Liver (tissue), 2 donors: ENCODE measurements at regions not wholly inside any gene's neighbourhood (a gene's known extent, or its start where the extent isn't known, plus 50 kb on each side); places are given as distances from the start of the nearest gene placed in this dataset.

Experiments
- RAD21 ChIP-seq, 2 donors: IDR thresholded peaks; 2 replicates each; pipeline ENCODE4 v1.6.1; 2016; ENCODE audit warnings: antibody characterized with exemption in 2 of 2, mild to moderate bottlenecking in 2 of 2
- REST ChIP-seq: IDR thresholded peaks from 2 replicates; pipeline ENCODE4 v1.6.1; 2016; ENCODE audit warnings: antibody characterized with exemption, mild to moderate bottlenecking
- donor health status: healthy.

GRCh38 chr22:49179175-49179574, 648.5 kb downstream of the BRD1 start:
- TF ChIP-seq RAD21 (IDR thresholded peaks at IDR 0.05) (no peak), REST (no peak)
